ENCODE measurements at regions not wholly inside any gene's neighbourhood (a gene's known extent, or its start where the extent isn't known, plus 50 kb on each side); places are given as distances from the start of the nearest gene placed in this dataset.

- intact Hi-C loops (cut with micrococcal nuclease): no loop called here
- Histone ChIP-seq H4K20me1 (ENCODE audit: insufficient read depth) (no peaks in the 10 kb centered on the region), H3K9me3 (ENCODE audit: control insufficient read depth in 1 of 2, insufficient read depth in 1 of 2, low read depth in 1 of 2, low read length in 2 of 2) (no peaks in the 10 kb centered on the region), H3K4me2 (ENCODE audit: low read length) (no peak overlapping the region), H3K27ac (ENCODE audit: low read depth, low read length) (no peak overlapping the region), H3K27me3 (ENCODE audit: insufficient read depth, low read length) (no peaks in the 10 kb centered on the region), H3K36me3 (ENCODE audit: control insufficient read depth in 1 of 2, insufficient read depth in 2 of 2, low read length in 2 of 2) (no peaks in the 10 kb centered on the region), H3K79me2 (ENCODE audit: insufficient read depth, low read length) (no peaks in the 10 kb centered on the region), H3K4me3 (replicated peaks in 1 of 2; ENCODE audit: low read depth in 1 of 2, low read length in 2 of 2) (no peak overlapping the region), H3K4me1 (ENCODE audit: control insufficient read depth in 1 of 2, insufficient read depth in 2 of 2, low read length in 2 of 2) (no peaks in the 10 kb centered on the region), H3K9ac (ENCODE audit: low read length) (no peak overlapping the region), H3K9me2 (ENCODE audit: insufficient read depth) (no peaks in the 10 kb centered on the region), H2AFZ (ENCODE audit: low read depth, low read length, poor library complexity, severe bottlenecking) (no peak overlapping the region)
- RAD21 ChIA-PET (ENCODE audit: low non-redundant PET in 1 of 2, low total read pairs in 2 of 2, uncharacterized antibody in 2 of 2, unreplicated experiment in 2 of 2): no interaction called here
- DNase-seq (ENCODE audit: low read depth, low spot score) (no peak), ATAC-seq (no peak)
- CTCF ChIA-PET: no interaction called here
- no TSS peak for BruUV-seq (replicated peaks)
- POLR2A ChIA-PET: no interaction called here
- TF ChIP-seq JUND (IDR thresholded peaks at IDR 0.05): no peak
- TF ChIP-seq POLR2AphosphoS5 (IDR thresholded peaks at IDR 0.05; ENCODE audit: low read depth, low read length): no peak
- no peak for TF ChIP-seq SP1 (IDR thresholded peaks at IDR 0.05; ENCODE audit: low read depth)
- no peak for TF ChIP-seq RAD21 (IDR thresholded peaks at IDR 0.05; ENCODE audit: low read depth)
- no peak for TF ChIP-seq EZH2phosphoT487 (IDR thresholded peaks at IDR 0.05; ENCODE audit: borderline replicate concordance)
- no peak for TF ChIP-seq EGR1 (IDR thresholded peaks at IDR 0.05; ENCODE audit: low read depth)
- TF ChIP-seq ZFX (IDR thresholded peaks at IDR 0.05): no peak
- TF ChIP-seq ZNF274 (IDR thresholded peaks at IDR 0.05; ENCODE audit: low read depth, low read length): no peak
- TF ChIP-seq, protein P1, sequence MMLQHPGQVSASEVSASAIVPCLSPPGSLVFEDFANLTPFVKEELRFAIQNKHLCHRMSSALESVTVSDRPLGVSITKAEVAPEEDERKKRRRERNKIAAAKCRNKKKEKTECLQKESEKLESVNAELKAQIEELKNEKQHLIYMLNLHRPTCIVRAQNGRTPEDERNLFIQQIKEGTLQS (IDR thresholded peaks at IDR 0.05): no peak
- no peak for TF ChIP-seq ELF1 (IDR thresholded peaks at IDR 0.05; ENCODE audit: borderline replicate concordance, low read depth)
- TF ChIP-seq CBX3 (IDR thresholded peaks at IDR 0.05; ENCODE audit: low read depth): no peak
- no peak for TF ChIP-seq FOSL1 (IDR thresholded peaks at IDR 0.05; ENCODE audit: low read depth)
- no peak for TF ChIP-seq YY1 (IDR thresholded peaks at IDR 0.05; ENCODE audit: extremely low read depth, insufficient replicate concordance, low read depth, low read length)
- TF ChIP-seq, protein P2, sequence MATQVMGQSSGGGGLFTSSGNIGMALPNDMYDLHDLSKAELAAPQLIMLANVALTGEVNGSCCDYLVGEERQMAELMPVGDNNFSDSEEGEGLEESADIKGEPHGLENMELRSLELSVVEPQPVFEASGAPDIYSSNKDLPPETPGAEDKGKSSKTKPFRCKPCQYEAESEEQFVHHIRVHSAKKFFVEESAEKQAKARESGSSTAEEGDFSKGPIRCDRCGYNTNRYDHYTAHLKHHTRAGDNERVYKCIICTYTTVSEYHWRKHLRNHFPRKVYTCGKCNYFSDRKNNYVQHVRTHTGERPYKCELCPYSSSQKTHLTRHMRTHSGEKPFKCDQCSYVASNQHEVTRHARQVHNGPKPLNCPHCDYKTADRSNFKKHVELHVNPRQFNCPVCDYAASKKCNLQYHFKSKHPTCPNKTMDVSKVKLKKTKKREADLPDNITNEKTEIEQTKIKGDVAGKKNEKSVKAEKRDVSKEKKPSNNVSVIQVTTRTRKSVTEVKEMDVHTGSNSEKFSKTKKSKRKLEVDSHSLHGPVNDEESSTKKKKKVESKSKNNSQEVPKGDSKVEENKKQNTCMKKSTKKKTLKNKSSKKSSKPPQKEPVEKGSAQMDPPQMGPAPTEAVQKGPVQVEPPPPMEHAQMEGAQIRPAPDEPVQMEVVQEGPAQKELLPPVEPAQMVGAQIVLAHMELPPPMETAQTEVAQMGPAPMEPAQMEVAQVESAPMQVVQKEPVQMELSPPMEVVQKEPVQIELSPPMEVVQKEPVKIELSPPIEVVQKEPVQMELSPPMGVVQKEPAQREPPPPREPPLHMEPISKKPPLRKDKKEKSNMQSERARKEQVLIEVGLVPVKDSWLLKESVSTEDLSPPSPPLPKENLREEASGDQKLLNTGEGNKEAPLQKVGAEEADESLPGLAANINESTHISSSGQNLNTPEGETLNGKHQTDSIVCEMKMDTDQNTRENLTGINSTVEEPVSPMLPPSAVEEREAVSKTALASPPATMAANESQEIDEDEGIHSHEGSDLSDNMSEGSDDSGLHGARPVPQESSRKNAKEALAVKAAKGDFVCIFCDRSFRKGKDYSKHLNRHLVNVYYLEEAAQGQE (IDR thresholded peaks at IDR 0.05; ENCODE audit: low read depth): no peak
- TF ChIP-seq TCF7L2 (IDR thresholded peaks at IDR 0.05; ENCODE audit: borderline replicate concordance, extremely low read depth, insufficient read depth, insufficient read length): no peak
- TF ChIP-seq ZBTB33 (IDR thresholded peaks at IDR 0.05; ENCODE audit: extremely low read depth, insufficient replicate concordance, low read length): no peak
- TF ChIP-seq POLR2A (IDR thresholded peaks at IDR 0.05; ENCODE audit: borderline replicate concordance, extremely low read depth, insufficient read depth, insufficient read length): no peak
- TF ChIP-seq, protein P3, sequence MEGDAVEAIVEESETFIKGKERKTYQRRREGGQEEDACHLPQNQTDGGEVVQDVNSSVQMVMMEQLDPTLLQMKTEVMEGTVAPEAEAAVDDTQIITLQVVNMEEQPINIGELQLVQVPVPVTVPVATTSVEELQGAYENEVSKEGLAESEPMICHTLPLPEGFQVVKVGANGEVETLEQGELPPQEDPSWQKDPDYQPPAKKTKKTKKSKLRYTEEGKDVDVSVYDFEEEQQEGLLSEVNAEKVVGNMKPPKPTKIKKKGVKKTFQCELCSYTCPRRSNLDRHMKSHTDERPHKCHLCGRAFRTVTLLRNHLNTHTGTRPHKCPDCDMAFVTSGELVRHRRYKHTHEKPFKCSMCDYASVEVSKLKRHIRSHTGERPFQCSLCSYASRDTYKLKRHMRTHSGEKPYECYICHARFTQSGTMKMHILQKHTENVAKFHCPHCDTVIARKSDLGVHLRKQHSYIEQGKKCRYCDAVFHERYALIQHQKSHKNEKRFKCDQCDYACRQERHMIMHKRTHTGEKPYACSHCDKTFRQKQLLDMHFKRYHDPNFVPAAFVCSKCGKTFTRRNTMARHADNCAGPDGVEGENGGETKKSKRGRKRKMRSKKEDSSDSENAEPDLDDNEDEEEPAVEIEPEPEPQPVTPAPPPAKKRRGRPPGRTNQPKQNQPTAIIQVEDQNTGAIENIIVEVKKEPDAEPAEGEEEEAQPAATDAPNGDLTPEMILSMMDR (IDR thresholded peaks at IDR 0.05 in 2 of 3, conservative IDR thresholded peaks at IDR 0.05 in 1 of 3; ENCODE audit: borderline replicate concordance in 1 of 3, insufficient read depth in 1 of 3, low read depth in 2 of 3, low read length in 2 of 3): no peak
Observed at GRCh38 chr4:35604252-35604651, 640.1 kb downstream of the ARAP2 start.

Data from HCT116 (cell line).